ENCODE measurements at regions not wholly inside any gene's neighbourhood (a gene's known extent, or its start where the extent isn't known, plus 50 kb on each side); places are given as distances from the start of the nearest gene placed in this dataset.

- TF ChIP-seq POLR2AphosphoS5 (IDR thresholded peaks at IDR 0.05) (no peak), CTCF (IDR thresholded peaks at IDR 0.05) (no peak)
These were observed 289.6 kb downstream of the MED10 start for GRCh38 chr5:6088706-6089105.

Data from breast epithelium (tissue), 3 donors.